Eye (tissue), 1 donor: ENCODE measurements at regions not wholly inside any gene's neighbourhood (a gene's known extent, or its start where the extent isn't known, plus 50 kb on each side); places are given as distances from the start of the nearest gene placed in this dataset.

ENCODE experiments used
- DNase-seq: peaks from one replicate; pipeline ENCODE4 v3.0.0-alpha.2; 2015

- DNase-seq, result no peak
Observed at GRCh38 chr17:15177343-15177742, 87.8 kb downstream of the PMP22 start.

GRCh38 chr17:15175356-15175755 lies 89.8 kb downstream of the PMP22 start:
- no peak for DNase-seq

- peak; percentile 88 for DNase-seq
Observed at GRCh38 chr17:15171167-15172047, 93.7 kb downstream of the PMP22 start.

GRCh38 chr17:15169676-15170075 lies 95.5 kb downstream of the PMP22 start:
- no peak for DNase-seq

GRCh38 chr17:15168379-15168778 lies 96.7 kb downstream of the PMP22 start:
- DNase-seq, result no peak

GRCh38 chr17:15161395-15161794 lies 103.7 kb downstream of the PMP22 start:
- DNase-seq, result no peak

GRCh38 chr17:15157051-15157450 lies 108.1 kb downstream of the PMP22 start:
- no peak for DNase-seq

- DNase-seq, result no peak
Observed at GRCh38 chr17:15154618-15155017, 110.5 kb downstream of the PMP22 start.

- peak; percentile 59 for DNase-seq
Observed at GRCh38 chr17:15145621-15146020, 119.5 kb downstream of the PMP22 start.

GRCh38 chr17:15143524-15143923 lies 121.6 kb downstream of the PMP22 start:
- no peak for DNase-seq

GRCh38 chr17:15134363-15134762 lies 130.8 kb downstream of the PMP22 start:
- DNase-seq, result no peak

- DNase-seq, result no peak
Observed at GRCh38 chr17:15133826-15134225, 131.3 kb downstream of the PMP22 start.

- no peak for DNase-seq
Observed at GRCh38 chr17:15133143-15133542, 132.0 kb downstream of the PMP22 start.

GRCh38 chr17:15130426-15130825 lies 134.7 kb downstream of the PMP22 start:
- no peak for DNase-seq

GRCh38 chr17:15129986-15130385 lies 135.1 kb downstream of the PMP22 start:
- DNase-seq, result no peak

GRCh38 chr17:15124746-15125145 lies 140.4 kb downstream of the PMP22 start:
- DNase-seq, result no peak

GRCh38 chr17:15124264-15124595 lies 140.9 kb downstream of the PMP22 start:
- DNase-seq, result no peak

GRCh38 chr17:15123593-15124263 lies 141.4 kb downstream of the PMP22 start:
- no peak for DNase-seq

- no peak for DNase-seq
Observed at GRCh38 chr17:15122857-15123256, 142.3 kb downstream of the PMP22 start.

GRCh38 chr17:15121426-15121825 lies 143.7 kb downstream of the PMP22 start:
- no peak for DNase-seq

- peak; percentile 69 for DNase-seq
Observed at GRCh38 chr17:15119968-15120367, 145.2 kb downstream of the PMP22 start.

- DNase-seq, result no peak
Observed at GRCh38 chr17:15117239-15117638, 147.9 kb downstream of the PMP22 start.

- peak; percentile 38 for DNase-seq
Observed at GRCh38 chr17:15112846-15113617, 152.1 kb downstream of the PMP22 start.

GRCh38 chr17:15109608-15110007 lies 155.5 kb downstream of the PMP22 start:
- DNase-seq, result no peak
